ENCODE measurements at regions not wholly inside any gene's neighbourhood (a gene's known extent, or its start where the extent isn't known, plus 50 kb on each side); places are given as distances from the start of the nearest gene placed in this dataset.

DNA sequence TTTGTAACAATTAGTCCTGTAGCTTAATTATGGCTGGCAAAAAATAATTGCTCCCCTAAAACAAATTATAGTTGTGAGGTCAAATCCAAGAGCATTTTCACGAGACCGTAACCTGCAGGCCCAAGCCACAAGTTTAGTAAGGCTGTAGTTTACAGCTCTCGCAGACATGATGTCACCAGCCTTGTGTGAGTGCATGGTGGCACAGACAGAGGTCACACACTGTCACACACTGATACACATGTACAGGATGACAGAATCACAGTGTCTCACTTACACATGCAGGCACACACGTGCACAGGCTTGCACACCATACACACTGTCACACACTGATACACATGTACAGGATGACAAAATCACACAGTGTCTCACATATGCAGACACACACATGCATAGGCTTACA is 518.8 kb downstream of the IRX1 start:
- no peaks in the 10 kb centered on the region for H3K36me3 ChIP-seq
- WGBS, 5 donors, result 69 to 84% (median 81%) methylated on average over 2 to 4 of the region's 4 CpGs
- H3K4me3 ChIP-seq, result no peak overlapping the region
- no peak for TF ChIP-seq EP300 (IDR thresholded peaks at IDR 0.05)
- TF ChIP-seq POLR2A (IDR thresholded peaks at IDR 0.05), result no peak
- no peak for TF ChIP-seq POLR2AphosphoS5 (IDR thresholded peaks at IDR 0.05)
- TF ChIP-seq CTCF (IDR thresholded peaks at IDR 0.05), result no peak
- H3K27me3 ChIP-seq, result no peaks in the 10 kb centered on the region
- no peak overlapping the region for H3K27ac ChIP-seq
- no peak for DNase-seq
- peaks cover 0 to 5% (median 0%) of the 10 kb centered on the region in 4 donors for H3K9me3 ChIP-seq
- H3K4me1 ChIP-seq, result no peaks in the 10 kb centered on the region
- intact Hi-C loops (cut with DNase I; ENCODE audit: low total_unique reads), result no loop called here

GRCh38 chr5:4116834-4117233 is 521.2 kb downstream of the IRX1 start:
- H3K4me3 ChIP-seq, result no peak overlapping the region
- no peak for TF ChIP-seq EP300 (IDR thresholded peaks at IDR 0.05)
- no peak for TF ChIP-seq CTCF (IDR thresholded peaks at IDR 0.05)
- TF ChIP-seq POLR2AphosphoS5 (IDR thresholded peaks at IDR 0.05), result no peak
- no peak for TF ChIP-seq POLR2A (IDR thresholded peaks at IDR 0.05)
- H3K4me1 ChIP-seq, result no peaks in the 10 kb centered on the region
- peaks cover 0 to 12% (median 3%) of the 10 kb centered on the region in 4 donors for H3K9me3 ChIP-seq
- DNase-seq, result no peak
- H3K27ac ChIP-seq, result no peak overlapping the region
- WGBS, 5 donors, result 71 to 86% (median 81%) methylated on average over 3 of the region's 3 CpGs
- no peaks in the 10 kb centered on the region for H3K27me3 ChIP-seq
- intact Hi-C loops (cut with DNase I; ENCODE audit: low total_unique reads), result no loop called here
- H3K36me3 ChIP-seq, result no peaks in the 10 kb centered on the region

DNA sequence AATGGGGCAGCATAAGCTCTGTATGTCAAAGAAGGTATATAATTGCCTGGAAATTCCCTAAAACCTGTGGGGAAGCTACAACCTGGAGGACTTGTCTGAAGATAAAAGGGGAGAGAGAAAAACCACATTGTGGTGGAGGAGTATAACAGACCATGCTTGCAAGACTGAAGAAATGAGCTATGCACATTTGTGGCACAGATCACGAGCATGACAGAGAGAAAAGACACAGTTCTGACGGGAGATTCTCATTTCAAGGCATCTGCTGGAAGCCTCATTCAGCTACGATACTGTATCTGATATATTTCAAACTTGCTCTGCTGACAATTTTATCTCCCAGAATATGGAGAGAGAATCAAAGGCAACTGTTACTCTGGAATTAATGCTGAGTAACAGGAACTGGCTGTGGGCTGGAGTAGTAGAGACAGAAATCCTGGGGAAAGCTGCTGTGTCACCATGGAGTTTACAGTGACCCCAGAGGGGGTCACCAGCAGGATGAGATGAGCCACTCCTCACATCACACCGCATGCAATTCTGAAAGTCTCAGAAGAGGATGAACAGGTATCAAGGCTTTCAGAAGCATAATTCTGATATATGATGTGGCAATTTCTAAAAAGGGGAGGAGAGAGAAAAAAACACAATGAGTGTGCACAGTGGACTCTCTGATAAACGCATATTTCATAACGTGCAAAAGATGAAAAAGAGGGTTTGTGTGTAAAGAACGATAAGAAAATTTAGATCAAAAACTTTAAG is 528.8 kb downstream of the IRX1 start:
- Histone ChIP-seq H3K9me3 (peaks cover 0 to 25% (median 15%) of the 10 kb centered on the region in 4 donors), H3K36me3 (no peaks in the 10 kb centered on the region), H3K4me3 (no peak overlapping the region), H3K27ac (no peak overlapping the region), H3K4me1 (no peaks in the 10 kb centered on the region), H3K27me3 (no peaks in the 10 kb centered on the region)
- intact Hi-C loops (cut with DNase I; ENCODE audit: low total_unique reads), result no loop called here
- 51 to 65% (median 65%) methylated on average over 7 of the region's 7 CpGs for WGBS, 5 donors
- TF ChIP-seq POLR2A (IDR thresholded peaks at IDR 0.05), result no peak
- no peak for TF ChIP-seq EP300 (IDR thresholded peaks at IDR 0.05)
- TF ChIP-seq POLR2AphosphoS5 (IDR thresholded peaks at IDR 0.05), result no peak
- no peak for TF ChIP-seq CTCF (IDR thresholded peaks at IDR 0.05)
- DNase-seq, result no peak

GRCh38 chr5:4128994-4129393 is 533.4 kb downstream of the IRX1 start:
- Histone ChIP-seq H3K27ac (no peak overlapping the region), H3K4me3 (no peak overlapping the region), H3K9me3 (peaks cover 0 to 22% (median 12%) of the 10 kb centered on the region in 4 donors), H3K36me3 (no peaks in the 10 kb centered on the region), H3K4me1 (no peaks in the 10 kb centered on the region), H3K27me3 (no peaks in the 10 kb centered on the region)
- WGBS, 5 donors, result 85 to 96% (median 87%) methylated on average over 6 to 9 of the region's 9 CpGs
- DNase-seq, result no peak
- intact Hi-C loops (cut with DNase I; ENCODE audit: low total_unique reads), result no loop called here
- no peak for TF ChIP-seq POLR2A (IDR thresholded peaks at IDR 0.05)
- TF ChIP-seq CTCF (IDR thresholded peaks at IDR 0.05), result no peak
- TF ChIP-seq EP300 (IDR thresholded peaks at IDR 0.05), result no peak
